GM12878 (cell line): ENCODE measurements at regions not wholly inside any gene's neighbourhood (a gene's known extent, or its start where the extent isn't known, plus 50 kb on each side); places are given as distances from the start of the nearest gene placed in this dataset.

Experiments used
- ATAC-seq: fragments of 200-7000 bp; cut with Tn5 transposase; 3 replicates; pipeline ENCODE4 v1.9.1; 2020; ENCODE audit warnings: mild to moderate bottlenecking, moderate library complexity
- BruUV-seq: library from RNA; stranded (reverse); fragments of 400-500 nt; replicated peaks from 2 replicates; lab custom pipeline; 2021; lab: Mats Ljungman, UMichigan
- CTCF ChIA-PET: fragments of 300-600 bp; sonication (Branson Sonifier 250); formaldehyde crosslinking; extraction: SDS; loops from one replicate; lab custom pipeline; 2021; ENCODE audit warnings: inconsistent platforms; lab: Yijun Ruan, JAX
- POLR2A ChIA-PET: fragments of 350-600 bp; formaldehyde crosslinking; extraction: SDS; loops from one replicate; lab custom pipeline; 2021; ENCODE audit warnings: inconsistent platforms; lab: Charles Lee
- RAD21 ChIA-PET: fragments of 300-600 bp; sonication (Branson Sonifier 250); formaldehyde crosslinking; loops from one replicate; lab custom pipeline; 2023; ENCODE audit warnings: antibody characterized with exemption; ENCODE audit not compliant: unreplicated experiment; lab: Charles Lee
- SMC1A ChIA-PET: fragments of 300-600 bp; sonication (Branson Sonifier 250); formaldehyde crosslinking; loops from one replicate; lab custom pipeline; 2023; ENCODE audit not compliant: unreplicated experiment, uncharacterized antibody; lab: Charles Lee
- DNase-seq: peaks from one replicate; pipeline ENCODE4 v3.0.0-alpha.2; 2011; ENCODE audit warnings: low read depth, low spot score
- FAIRE-seq: peaks from 3 replicates; lab custom pipeline; 2011; peaks lifted over from hg19 to GRCh38; lab: Jason Lieb, UNC
- H2AFZ ChIP-seq: 2 replicates; pipeline ENCODE4 v1.6.0; 2011; ENCODE audit warnings: low read depth, low read length, control low read depth; ENCODE audit not compliant: control insufficient read depth
- H3K27ac ChIP-seq: 2 replicates; pipeline ENCODE4 v1.5.1; 2011; ENCODE audit warnings: control low read depth; ENCODE audit not compliant: control insufficient read depth, insufficient read depth
- H3K27me3 ChIP-seq, 2 experiments: replicated peaks in 1 of 2; 2 replicates each; pipeline versions ENCODE4 v1.6.0 to v1.6.1; 2011; ENCODE audit warnings: low read length in 1 of 2; ENCODE audit not compliant: control insufficient read depth in 2 of 2, insufficient read depth in 2 of 2
- H3K36me3 ChIP-seq, 2 experiments: 2 replicates each; pipeline ENCODE4 v1.5.1; 2011; ENCODE audit warnings: low read length in 1 of 2; ENCODE audit not compliant: control insufficient read depth in 2 of 2, insufficient read depth in 2 of 2
- H3K4me1 ChIP-seq: 2 replicates; pipeline ENCODE4 v1.6.1; 2011; ENCODE audit warnings: mild to moderate bottlenecking, low read length, moderate library complexity, mixed read lengths; ENCODE audit not compliant: control insufficient read depth, insufficient read depth
- H3K4me2 ChIP-seq: 2 replicates; pipeline ENCODE4 v1.6.0; 2011; ENCODE audit warnings: control low read depth; ENCODE audit not compliant: control insufficient read depth, insufficient read depth
- H3K4me3 ChIP-seq: fragments of 200-600 bp; sonication (generic); 2 replicates; pipeline ENCODE4 v1.5.1; 2016
- H3K79me2 ChIP-seq: 2 replicates; pipeline ENCODE4 v1.6.0; 2011; ENCODE audit warnings: low read length; ENCODE audit not compliant: control insufficient read depth, insufficient read depth
- H3K9ac ChIP-seq: 2 replicates; pipeline ENCODE4 v1.8.0; 2011; ENCODE audit warnings: low read length, control low read depth, mixed read lengths; ENCODE audit not compliant: control insufficient read depth, insufficient read depth
- H3K9me3 ChIP-seq: replicated peaks from 3 replicates; pipeline ENCODE4 v1.5.1; 2011; ENCODE audit warnings: mild to moderate bottlenecking, low read length; ENCODE audit not compliant: control insufficient read depth, insufficient read depth
- H4K20me1 ChIP-seq: 2 replicates; pipeline ENCODE4 v1.6.0; 2011; ENCODE audit not compliant: control insufficient read depth, insufficient read depth
- NFIC ChIP-seq: IDR thresholded peaks from 2 replicates; pipeline ENCODE4 v1.6.1; 2012; ENCODE audit warnings: low read depth, mild to moderate bottlenecking, inconsistent platforms, low read length, moderate library complexity
- PML ChIP-seq: IDR thresholded peaks from 2 replicates; pipeline ENCODE4 v1.6.1; 2012; ENCODE audit warnings: low read length, inconsistent platforms
- SUPT20H ChIP-seq: IDR thresholded peaks from 2 replicates; pipeline ENCODE4 v1.6.1; 2011; ENCODE audit warnings: low read depth, mild to moderate bottlenecking, low read length, moderate library complexity, borderline replicate concordance; ENCODE audit not compliant: control insufficient read depth
- WGBS: methylation state at CpG from one replicate; pipeline ENCODE4 v1.1.6; 2016; ENCODE audit warnings: low lambda C conversion rate; ENCODE audit not compliant: insufficient replicate concordance, insufficient coverage; ENCODE audit errors: missing lambda C conversion rate; 5-methylcytosine and 5-hydroxymethylcytosine counted together
- in situ Hi-C: fragments of 300-500 bp; cut with MboI; formaldehyde crosslinking; loops from 9 replicates; pipeline ENCODE4 v1.14.3; 2018; ENCODE audit warnings: mixed read lengths
- intact Hi-C: fragments of 100-400 bp; cut with micrococcal nuclease; formaldehyde crosslinking; loops from one replicate; pipeline ENCODE4 v1.14.2; 2022; ENCODE audit not compliant: unreplicated experiment
- TF ChIP-seq, protein P1 (sequence below): IDR thresholded peaks from 2 replicates; pipeline ENCODE4 v1.6.1; 2011; ENCODE audit warnings: borderline replicate concordance, low read depth, mild to moderate bottlenecking, moderate library complexity, low read length; ENCODE audit not compliant: insufficient read depth, poor library complexity, severe bottlenecking
- TF ChIP-seq, protein P2 (sequence below): fragments of 450-650 bp; IDR thresholded peaks from 2 replicates; pipeline ENCODE4 v1.6.1; 2017; ENCODE audit warnings: mild to moderate bottlenecking, moderate library complexity
- TF ChIP-seq, protein P3 (sequence below): IDR thresholded peaks from 2 replicates; pipeline ENCODE4 v1.6.1; 2012; ENCODE audit warnings: mild to moderate bottlenecking, low read depth, low read length
- TF ChIP-seq, protein P4 (sequence below): fragments of 450-650 bp; IDR thresholded peaks from 2 replicates; pipeline ENCODE4 v1.6.1; 2017; ENCODE audit warnings: borderline replicate concordance
- TF ChIP-seq, protein P5 (sequence below), 3 experiments: IDR thresholded peaks in 2 of 3; conservative IDR thresholded peaks in 1 of 3; 2 replicates each; pipeline ENCODE4 v1.5.1; 2011; ENCODE audit warnings: low read depth in 3 of 3, low read length in 3 of 3, mild to moderate bottlenecking in 3 of 3, control low read depth in 2 of 3, moderate library complexity in 2 of 3, inconsistent platforms in 1 of 3, mixed read lengths in 1 of 3; ENCODE audit not compliant: control insufficient read depth in 2 of 3, insufficient read depth in 1 of 3; ENCODE audit errors: extremely low read depth in 1 of 3

DNA sequence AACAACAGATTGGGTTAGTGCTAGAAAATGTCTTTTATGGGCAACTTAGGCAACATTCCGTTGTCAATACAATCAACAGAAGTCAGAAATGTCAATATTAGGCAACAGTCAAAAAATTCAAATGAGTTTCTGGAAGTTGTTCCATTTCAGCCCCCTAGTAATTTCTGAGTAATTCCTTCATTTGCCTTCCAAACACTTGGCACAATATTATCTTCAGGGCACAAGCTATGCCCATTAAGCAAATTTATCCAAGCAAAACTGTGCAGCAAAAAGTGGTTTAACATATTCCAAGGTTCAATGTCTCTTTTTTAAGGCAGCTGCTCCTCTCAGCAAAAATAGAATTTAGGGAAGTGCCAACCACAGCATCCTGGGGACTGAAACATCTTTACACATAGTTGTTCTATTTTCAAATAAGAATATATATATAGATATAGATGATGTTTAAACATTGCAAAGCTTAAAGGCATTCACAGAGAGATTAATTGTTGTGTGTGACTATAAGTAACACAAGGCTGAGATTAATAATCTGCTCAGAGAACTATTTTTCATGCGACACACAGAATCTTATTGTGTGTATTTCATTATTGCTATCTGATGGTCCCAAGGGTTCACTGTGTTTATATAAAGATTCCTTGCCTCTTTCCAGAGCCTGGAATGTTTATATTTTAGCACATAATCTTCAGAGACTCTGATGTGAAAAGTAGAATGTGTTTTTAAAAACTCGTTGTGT, 75.2 kb upstream of the ADTRP start:
- H3K4me1 ChIP-seq = peaks cover 17% of the 10 kb centered on the region
- ChIA-PET POLR2A (interaction anchor here (1.3 kb wide), 1 partner anchor 22 kb away, joined by 4 read pairs; no protein-coding TSS in a partner anchor), SMC1A (interaction anchor here (0.7 to 2.8 kb wide), 11 partner anchors 13 to 433 kb away, joined by 3 to 9 read pairs (median 4); no protein-coding TSS in a partner anchor), CTCF (interaction anchor here (1.2 to 1.5 kb wide), 2 partner anchors 13 to 33 kb away, joined by 3 to 4 read pairs; no protein-coding TSS in a partner anchor), RAD21 (interaction anchor here (1.2 kb wide), 1 partner anchor 22 kb away, joined by 3 read pairs; no protein-coding TSS in a partner anchor)
- H4K20me1 ChIP-seq = no peaks in the 10 kb centered on the region
- WGBS = 27% methylated on average over 3 of the region's 3 CpGs
- H3K9me3 ChIP-seq = peaks cover 18% of the 10 kb centered on the region
- DNase-seq = no peak
- ATAC-seq = no peak
- no peaks in the 10 kb centered on the region for H3K36me3 ChIP-seq
- no peak overlapping the region for H3K4me2 ChIP-seq
- no TSS peak for BruUV-seq
- H3K9ac ChIP-seq = no peak overlapping the region
- no peaks in the 10 kb centered on the region for H3K79me2 ChIP-seq
- peak overlapping the region; percentile 67 for H3K27ac ChIP-seq
- intact Hi-C loops = no loop called here
- FAIRE-seq = no peak
- H3K4me3 ChIP-seq = no peak overlapping the region
- H2AFZ ChIP-seq = no peak overlapping the region
- no peaks in the 10 kb centered on the region for H3K27me3 ChIP-seq
- in situ Hi-C loops = no loop called here
- TF ChIP-seq, protein P1, sequence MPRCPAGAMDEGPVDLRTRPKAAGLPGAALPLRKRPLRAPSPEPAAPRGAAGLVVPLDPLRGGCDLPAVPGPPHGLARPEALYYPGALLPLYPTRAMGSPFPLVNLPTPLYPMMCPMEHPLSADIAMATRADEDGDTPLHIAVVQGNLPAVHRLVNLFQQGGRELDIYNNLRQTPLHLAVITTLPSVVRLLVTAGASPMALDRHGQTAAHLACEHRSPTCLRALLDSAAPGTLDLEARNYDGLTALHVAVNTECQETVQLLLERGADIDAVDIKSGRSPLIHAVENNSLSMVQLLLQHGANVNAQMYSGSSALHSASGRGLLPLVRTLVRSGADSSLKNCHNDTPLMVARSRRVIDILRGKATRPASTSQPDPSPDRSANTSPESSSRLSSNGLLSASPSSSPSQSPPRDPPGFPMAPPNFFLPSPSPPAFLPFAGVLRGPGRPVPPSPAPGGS = no peak
- TF ChIP-seq, protein P2, sequence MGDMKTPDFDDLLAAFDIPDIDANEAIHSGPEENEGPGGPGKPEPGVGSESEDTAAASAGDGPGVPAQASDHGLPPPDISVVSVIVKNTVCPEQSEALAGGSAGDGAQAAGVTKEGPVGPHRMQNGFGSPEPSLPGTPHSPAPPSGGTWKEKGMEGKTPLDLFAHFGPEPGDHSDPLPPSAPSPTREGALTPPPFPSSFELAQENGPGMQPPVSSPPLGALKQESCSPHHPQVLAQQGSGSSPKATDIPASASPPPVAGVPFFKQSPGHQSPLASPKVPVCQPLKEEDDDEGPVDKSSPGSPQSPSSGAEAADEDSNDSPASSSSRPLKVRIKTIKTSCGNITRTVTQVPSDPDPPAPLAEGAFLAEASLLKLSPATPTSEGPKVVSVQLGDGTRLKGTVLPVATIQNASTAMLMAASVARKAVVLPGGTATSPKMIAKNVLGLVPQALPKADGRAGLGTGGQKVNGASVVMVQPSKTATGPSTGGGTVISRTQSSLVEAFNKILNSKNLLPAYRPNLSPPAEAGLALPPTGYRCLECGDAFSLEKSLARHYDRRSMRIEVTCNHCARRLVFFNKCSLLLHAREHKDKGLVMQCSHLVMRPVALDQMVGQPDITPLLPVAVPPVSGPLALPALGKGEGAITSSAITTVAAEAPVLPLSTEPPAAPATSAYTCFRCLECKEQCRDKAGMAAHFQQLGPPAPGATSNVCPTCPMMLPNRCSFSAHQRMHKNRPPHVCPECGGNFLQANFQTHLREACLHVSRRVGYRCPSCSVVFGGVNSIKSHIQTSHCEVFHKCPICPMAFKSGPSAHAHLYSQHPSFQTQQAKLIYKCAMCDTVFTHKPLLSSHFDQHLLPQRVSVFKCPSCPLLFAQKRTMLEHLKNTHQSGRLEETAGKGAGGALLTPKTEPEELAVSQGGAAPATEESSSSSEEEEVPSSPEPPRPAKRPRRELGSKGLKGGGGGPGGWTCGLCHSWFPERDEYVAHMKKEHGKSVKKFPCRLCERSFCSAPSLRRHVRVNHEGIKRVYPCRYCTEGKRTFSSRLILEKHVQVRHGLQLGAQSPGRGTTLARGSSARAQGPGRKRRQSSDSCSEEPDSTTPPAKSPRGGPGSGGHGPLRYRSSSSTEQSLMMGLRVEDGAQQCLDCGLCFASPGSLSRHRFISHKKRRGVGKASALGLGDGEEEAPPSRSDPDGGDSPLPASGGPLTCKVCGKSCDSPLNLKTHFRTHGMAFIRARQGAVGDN = no peak
- TF ChIP-seq, protein P3, sequence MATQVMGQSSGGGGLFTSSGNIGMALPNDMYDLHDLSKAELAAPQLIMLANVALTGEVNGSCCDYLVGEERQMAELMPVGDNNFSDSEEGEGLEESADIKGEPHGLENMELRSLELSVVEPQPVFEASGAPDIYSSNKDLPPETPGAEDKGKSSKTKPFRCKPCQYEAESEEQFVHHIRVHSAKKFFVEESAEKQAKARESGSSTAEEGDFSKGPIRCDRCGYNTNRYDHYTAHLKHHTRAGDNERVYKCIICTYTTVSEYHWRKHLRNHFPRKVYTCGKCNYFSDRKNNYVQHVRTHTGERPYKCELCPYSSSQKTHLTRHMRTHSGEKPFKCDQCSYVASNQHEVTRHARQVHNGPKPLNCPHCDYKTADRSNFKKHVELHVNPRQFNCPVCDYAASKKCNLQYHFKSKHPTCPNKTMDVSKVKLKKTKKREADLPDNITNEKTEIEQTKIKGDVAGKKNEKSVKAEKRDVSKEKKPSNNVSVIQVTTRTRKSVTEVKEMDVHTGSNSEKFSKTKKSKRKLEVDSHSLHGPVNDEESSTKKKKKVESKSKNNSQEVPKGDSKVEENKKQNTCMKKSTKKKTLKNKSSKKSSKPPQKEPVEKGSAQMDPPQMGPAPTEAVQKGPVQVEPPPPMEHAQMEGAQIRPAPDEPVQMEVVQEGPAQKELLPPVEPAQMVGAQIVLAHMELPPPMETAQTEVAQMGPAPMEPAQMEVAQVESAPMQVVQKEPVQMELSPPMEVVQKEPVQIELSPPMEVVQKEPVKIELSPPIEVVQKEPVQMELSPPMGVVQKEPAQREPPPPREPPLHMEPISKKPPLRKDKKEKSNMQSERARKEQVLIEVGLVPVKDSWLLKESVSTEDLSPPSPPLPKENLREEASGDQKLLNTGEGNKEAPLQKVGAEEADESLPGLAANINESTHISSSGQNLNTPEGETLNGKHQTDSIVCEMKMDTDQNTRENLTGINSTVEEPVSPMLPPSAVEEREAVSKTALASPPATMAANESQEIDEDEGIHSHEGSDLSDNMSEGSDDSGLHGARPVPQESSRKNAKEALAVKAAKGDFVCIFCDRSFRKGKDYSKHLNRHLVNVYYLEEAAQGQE = no peak
- TF ChIP-seq, protein P4, sequence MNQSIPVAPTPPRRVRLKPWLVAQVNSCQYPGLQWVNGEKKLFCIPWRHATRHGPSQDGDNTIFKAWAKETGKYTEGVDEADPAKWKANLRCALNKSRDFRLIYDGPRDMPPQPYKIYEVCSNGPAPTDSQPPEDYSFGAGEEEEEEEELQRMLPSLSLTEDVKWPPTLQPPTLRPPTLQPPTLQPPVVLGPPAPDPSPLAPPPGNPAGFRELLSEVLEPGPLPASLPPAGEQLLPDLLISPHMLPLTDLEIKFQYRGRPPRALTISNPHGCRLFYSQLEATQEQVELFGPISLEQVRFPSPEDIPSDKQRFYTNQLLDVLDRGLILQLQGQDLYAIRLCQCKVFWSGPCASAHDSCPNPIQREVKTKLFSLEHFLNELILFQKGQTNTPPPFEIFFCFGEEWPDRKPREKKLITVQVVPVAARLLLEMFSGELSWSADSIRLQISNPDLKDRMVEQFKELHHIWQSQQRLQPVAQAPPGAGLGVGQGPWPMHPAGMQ = no peak
- TF ChIP-seq, protein P5, sequence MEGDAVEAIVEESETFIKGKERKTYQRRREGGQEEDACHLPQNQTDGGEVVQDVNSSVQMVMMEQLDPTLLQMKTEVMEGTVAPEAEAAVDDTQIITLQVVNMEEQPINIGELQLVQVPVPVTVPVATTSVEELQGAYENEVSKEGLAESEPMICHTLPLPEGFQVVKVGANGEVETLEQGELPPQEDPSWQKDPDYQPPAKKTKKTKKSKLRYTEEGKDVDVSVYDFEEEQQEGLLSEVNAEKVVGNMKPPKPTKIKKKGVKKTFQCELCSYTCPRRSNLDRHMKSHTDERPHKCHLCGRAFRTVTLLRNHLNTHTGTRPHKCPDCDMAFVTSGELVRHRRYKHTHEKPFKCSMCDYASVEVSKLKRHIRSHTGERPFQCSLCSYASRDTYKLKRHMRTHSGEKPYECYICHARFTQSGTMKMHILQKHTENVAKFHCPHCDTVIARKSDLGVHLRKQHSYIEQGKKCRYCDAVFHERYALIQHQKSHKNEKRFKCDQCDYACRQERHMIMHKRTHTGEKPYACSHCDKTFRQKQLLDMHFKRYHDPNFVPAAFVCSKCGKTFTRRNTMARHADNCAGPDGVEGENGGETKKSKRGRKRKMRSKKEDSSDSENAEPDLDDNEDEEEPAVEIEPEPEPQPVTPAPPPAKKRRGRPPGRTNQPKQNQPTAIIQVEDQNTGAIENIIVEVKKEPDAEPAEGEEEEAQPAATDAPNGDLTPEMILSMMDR (IDR thresholded peaks at IDR 0.05 in 2 of 3, conservative IDR thresholded peaks at IDR 0.05 in 1 of 3; ENCODE audit: control insufficient read depth in 2 of 3, extremely low read depth in 1 of 3, insufficient read depth in 1 of 3, low read depth in 3 of 3, low read length in 3 of 3) = no peak
- TF ChIP-seq SUPT20H (no peak), PML (0 out of 2 replicates have a peak, but pooled peaks have one; percentile 31), NFIC (0 out of 2 replicates have a peak, but pooled peaks have one; percentile 23)
